Ectodermal cell (in vitro differentiated cells): ENCODE measurements at regions not wholly inside any gene's neighbourhood (a gene's known extent, or its start where the extent isn't known, plus 50 kb on each side); places are given as distances from the start of the nearest gene placed in this dataset.

ENCODE experiments used
- H3K27ac ChIP-seq: 2 replicates; pipeline ENCODE4 v1.7.0; 2013; ENCODE audit warnings: mild to moderate bottlenecking, low read depth, low read length; ENCODE audit not compliant: insufficient read depth, poor library complexity, severe bottlenecking
- H3K27me3 ChIP-seq: 2 replicates; pipeline ENCODE4 v1.7.0; 2013; ENCODE audit warnings: mild to moderate bottlenecking, low read length; ENCODE audit not compliant: insufficient read depth, control insufficient read depth, poor library complexity, severe bottlenecking
- H3K36me3 ChIP-seq: one replicate; pipeline ENCODE4 v1.7.0; 2013; ENCODE audit warnings: low read length; ENCODE audit not compliant: control insufficient read depth, insufficient read depth
- H3K4me1 ChIP-seq: one replicate; pipeline ENCODE4 v1.7.0; 2013; ENCODE audit warnings: low read length; ENCODE audit not compliant: control insufficient read depth, insufficient read depth
- H3K4me3 ChIP-seq: 2 replicates; pipeline ENCODE4 v1.7.0; 2013; ENCODE audit warnings: low read depth, low read length, control low read depth; ENCODE audit not compliant: insufficient read depth
- H3K9me3 ChIP-seq: 2 replicates; pipeline ENCODE4 v1.7.0; 2013; ENCODE audit warnings: mild to moderate bottlenecking, low read length, moderate library complexity; ENCODE audit not compliant: control insufficient read depth
- WGBS, 2 experiments: methylation state at CpG; one replicate each; pipeline ENCODE4 v1.1.7; 2013; ENCODE audit warnings: missing lambda C conversion rate in 2 of 2; 5-methylcytosine and 5-hydroxymethylcytosine counted together

- peaks cover 27% of the 10 kb centered on the region for H3K4me1 ChIP-seq
- H3K36me3 ChIP-seq: no peaks in the 10 kb centered on the region
- no peak overlapping the region for H3K27ac ChIP-seq
- H3K9me3 ChIP-seq: no peaks in the 10 kb centered on the region
- H3K27me3 ChIP-seq: no peaks in the 10 kb centered on the region
- H3K4me3 ChIP-seq: no peak overlapping the region
These were observed 218.5 kb upstream of the E2F8 start for GRCh38 chr11:19459240-19459639.

GRCh38 chr11:19458721-19459120, 218.0 kb upstream of the E2F8 start:
- no peak overlapping the region for H3K4me3 ChIP-seq
- peaks cover 32% of the 10 kb centered on the region for H3K4me1 ChIP-seq
- no peaks in the 10 kb centered on the region for H3K9me3 ChIP-seq
- H3K27ac ChIP-seq: no peak overlapping the region
- 85 to 88% methylated on average over 3 of the region's 3 CpGs for WGBS, 2 experiments
- no peaks in the 10 kb centered on the region for H3K27me3 ChIP-seq
- no peaks in the 10 kb centered on the region for H3K36me3 ChIP-seq

GRCh38 chr11:19458231-19458630, 217.5 kb upstream of the E2F8 start:
- no peaks in the 10 kb centered on the region for H3K27me3 ChIP-seq
- no peak overlapping the region for H3K27ac ChIP-seq
- 90 to 96% methylated on average over 2 of the region's 2 CpGs for WGBS, 2 experiments
- no peaks in the 10 kb centered on the region for H3K36me3 ChIP-seq
- H3K9me3 ChIP-seq: no peaks in the 10 kb centered on the region
- H3K4me3 ChIP-seq: no peak overlapping the region
- H3K4me1 ChIP-seq: peaks cover 33% of the 10 kb centered on the region

GRCh38 chr11:19455731-19456130, 215.0 kb upstream of the E2F8 start:
- H3K27ac ChIP-seq: no peak overlapping the region
- H3K9me3 ChIP-seq: no peaks in the 10 kb centered on the region
- 39 to 46% methylated on average over 4 of the region's 4 CpGs for WGBS, 2 experiments

GRCh38 chr11:19453651-19454257, 213.0 kb upstream of the E2F8 start:
- Histone ChIP-seq H3K36me3 (no peaks in the 10 kb centered on the region), H3K27ac (no peak overlapping the region), H3K4me3 (no peak overlapping the region), H3K9me3 (no peaks in the 10 kb centered on the region), H3K4me1 (peaks cover 30% of the 10 kb centered on the region), H3K27me3 (no peaks in the 10 kb centered on the region)
- 74 to 75% methylated on average over 9 of the region's 9 CpGs for WGBS, 2 experiments

More at GRCh38 chr11:19455731-19456130, 215.0 kb upstream of the E2F8 start:
- no peak overlapping the region for H3K4me3 ChIP-seq
- no peaks in the 10 kb centered on the region for H3K36me3 ChIP-seq
- no peaks in the 10 kb centered on the region for H3K27me3 ChIP-seq
- H3K4me1 ChIP-seq: peaks cover 30% of the 10 kb centered on the region

- Histone ChIP-seq H3K27me3 (no peaks in the 10 kb centered on the region), H3K4me3 (no peak overlapping the region), H3K4me1 (peaks cover 21% of the 10 kb centered on the region), H3K27ac (no peak overlapping the region), H3K36me3 (no peaks in the 10 kb centered on the region), H3K9me3 (no peaks in the 10 kb centered on the region)
These were observed 210.9 kb upstream of the E2F8 start for GRCh38 chr11:19451609-19452008.

GRCh38 chr11:19450282-19450681, 209.5 kb upstream of the E2F8 start:
- H3K27me3 ChIP-seq: no peaks in the 10 kb centered on the region
- WGBS, 2 experiments: 88 to 97% methylated on average over 1 of the region's 1 CpG
- H3K36me3 ChIP-seq: no peaks in the 10 kb centered on the region
- H3K27ac ChIP-seq: no peak overlapping the region
- H3K9me3 ChIP-seq: no peaks in the 10 kb centered on the region
- H3K4me1 ChIP-seq: peaks cover 9% of the 10 kb centered on the region
- H3K4me3 ChIP-seq: no peak overlapping the region

GRCh38 chr11:19448651-19449050, 207.9 kb upstream of the E2F8 start:
- H3K27me3 ChIP-seq: no peaks in the 10 kb centered on the region
- no peaks in the 10 kb centered on the region for H3K9me3 ChIP-seq
- no peaks in the 10 kb centered on the region for H3K36me3 ChIP-seq
- peaks cover under 1% of the 10 kb centered on the region for H3K4me1 ChIP-seq
- WGBS, 2 experiments: 94 to 100% methylated on average over 2 of the region's 2 CpGs
- H3K27ac ChIP-seq: no peak overlapping the region
- H3K4me3 ChIP-seq: no peak overlapping the region

- Histone ChIP-seq H3K4me3 (no peak overlapping the region), H3K27ac (no peak overlapping the region), H3K9me3 (no peaks in the 10 kb centered on the region), H3K4me1 (peaks cover 1% of the 10 kb centered on the region), H3K27me3 (no peaks in the 10 kb centered on the region), H3K36me3 (no peaks in the 10 kb centered on the region)
- 72 to 83% methylated on average over 4 to 5 of the region's 5 CpGs for WGBS, 2 experiments
These were observed 206.4 kb upstream of the E2F8 start for GRCh38 chr11:19447150-19447566.

GRCh38 chr11:19445771-19446170, 205.0 kb upstream of the E2F8 start:
- Histone ChIP-seq H3K4me1 (peaks cover 6% of the 10 kb centered on the region), H3K27me3 (no peaks in the 10 kb centered on the region), H3K4me3 (no peak overlapping the region), H3K9me3 (no peaks in the 10 kb centered on the region), H3K27ac (no peak overlapping the region), H3K36me3 (no peaks in the 10 kb centered on the region)
- WGBS, 2 experiments: 45 to 47% methylated on average over 2 of the region's 2 CpGs

- H3K27ac ChIP-seq: no peak overlapping the region
- H3K4me1 ChIP-seq: peaks cover 6% of the 10 kb centered on the region
- no peaks in the 10 kb centered on the region for H3K27me3 ChIP-seq
- WGBS, 2 experiments: 95% methylated on average over 2 of the region's 2 CpGs
- H3K36me3 ChIP-seq: no peaks in the 10 kb centered on the region
- no peak overlapping the region for H3K4me3 ChIP-seq
- H3K9me3 ChIP-seq: no peaks in the 10 kb centered on the region
These were observed 203.5 kb upstream of the E2F8 start for GRCh38 chr11:19444231-19444630.
